Hematopoietic multipotent progenitor cell treated with erythropoietin and hydrocortisone succinate and interleukin-3 and kit ligand, for 6 days (in vitro differentiated cells): ENCODE measurements at regions not wholly inside any gene's neighbourhood (a gene's known extent, or its start where the extent isn't known, plus 50 kb on each side); places are given as distances from the start of the nearest gene placed in this dataset.
A peak's percentile ranks its signal among the peaks of the same experiment; 100 is the strongest.

ENCODE experiments used
- DNase-seq: peaks from one replicate; pipeline ENCODE4 v3.0.0-alpha.2; 2015

DNA sequence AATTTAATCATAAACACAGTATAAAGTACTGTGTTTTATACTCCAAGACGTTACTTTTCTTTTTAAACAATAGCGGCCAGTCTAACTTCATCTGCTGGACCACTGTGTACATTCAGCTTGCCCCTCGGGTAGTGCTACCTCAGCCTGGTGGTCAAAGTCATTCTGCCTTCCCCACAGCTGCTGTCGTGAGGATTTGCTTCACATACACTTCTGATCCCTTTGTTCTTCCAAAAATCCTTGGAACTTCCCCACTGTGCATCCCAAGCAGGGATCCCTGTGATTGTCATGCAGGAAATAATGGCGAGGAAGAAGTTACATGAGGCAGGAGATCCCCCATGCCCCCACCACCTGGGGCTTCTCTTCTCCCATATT, 234.9 kb upstream of the STARD13 start:
- DNase-seq, result no peak

DNA sequence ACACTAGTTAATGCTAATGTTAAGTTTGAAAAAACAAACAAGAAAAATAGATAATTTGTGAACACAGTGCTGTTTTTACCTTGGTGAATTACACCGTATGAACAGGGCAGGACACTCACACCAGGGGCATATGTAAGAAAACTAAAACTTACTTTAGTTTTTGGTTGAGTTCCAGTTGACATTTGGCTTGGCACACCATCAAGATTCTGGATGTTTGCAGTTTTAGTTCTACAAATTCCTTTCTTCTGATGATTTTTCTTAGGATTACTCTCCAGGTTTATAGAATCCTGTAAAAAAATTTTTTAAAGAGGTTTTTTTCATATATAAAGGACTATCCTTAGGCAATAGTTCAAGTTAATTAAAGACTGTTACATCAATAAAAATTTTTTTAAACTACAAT, 238.5 kb upstream of the STARD13 start:
- no peak for DNase-seq

DNA sequence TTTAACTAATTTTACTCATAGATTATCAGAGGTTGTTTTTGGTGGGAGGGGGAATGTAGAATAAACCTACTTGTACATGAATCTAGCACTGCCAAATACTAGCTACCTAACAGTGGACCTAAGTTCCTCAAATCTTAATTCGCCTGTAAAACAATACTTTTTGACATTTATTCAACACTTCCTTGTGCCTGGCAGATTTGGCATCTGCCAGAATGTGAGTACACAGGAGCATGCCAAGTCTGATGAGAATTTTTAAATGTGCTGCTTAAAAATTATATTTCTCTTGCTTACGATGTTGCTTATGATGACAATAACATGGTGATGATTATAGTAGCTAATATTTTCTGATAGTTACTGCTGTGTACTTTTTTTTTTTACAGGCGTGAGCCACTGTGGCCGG, 240.2 kb upstream of the STARD13 start:
- DNase-seq, result no peak

DNA sequence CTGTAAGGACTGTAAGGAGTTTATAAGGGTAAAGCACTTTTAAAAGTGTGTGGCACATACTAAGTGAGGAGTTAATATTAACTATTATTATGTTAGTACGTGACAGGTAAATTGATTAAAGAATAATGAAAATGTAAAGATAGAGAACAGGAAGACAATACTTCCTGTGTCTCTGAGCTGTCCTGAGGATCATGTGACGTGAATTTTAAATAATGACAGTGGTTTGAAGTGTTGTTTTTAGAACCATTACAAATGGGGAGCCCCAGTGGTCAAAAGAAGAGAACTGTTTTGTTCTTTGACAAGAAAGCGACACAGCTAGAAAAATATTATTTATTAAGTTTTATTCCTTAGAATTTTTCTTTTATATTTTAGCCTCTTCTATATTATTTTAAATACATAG, 241.2 kb upstream of the STARD13 start:
- DNase-seq, result no peak

DNA sequence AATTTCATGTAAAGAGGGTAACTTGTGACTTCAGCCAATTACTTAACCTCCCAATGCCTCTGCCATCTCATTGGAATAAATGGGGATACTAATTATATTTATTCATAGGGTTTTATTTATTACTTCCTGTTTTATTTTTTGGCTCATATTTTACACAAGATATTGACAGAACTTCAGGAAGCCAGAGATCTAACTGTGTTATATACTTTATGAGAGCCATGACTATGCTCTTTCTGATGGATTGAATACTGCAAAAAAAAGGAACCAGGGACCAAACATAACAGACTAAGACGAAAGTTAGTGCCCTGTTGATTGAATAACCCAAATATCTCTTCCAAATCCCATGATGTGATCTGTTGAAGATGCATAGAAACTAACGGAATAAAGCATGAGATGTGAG, 243.3 kb upstream of the STARD13 start:
- no peak for DNase-seq

DNA sequence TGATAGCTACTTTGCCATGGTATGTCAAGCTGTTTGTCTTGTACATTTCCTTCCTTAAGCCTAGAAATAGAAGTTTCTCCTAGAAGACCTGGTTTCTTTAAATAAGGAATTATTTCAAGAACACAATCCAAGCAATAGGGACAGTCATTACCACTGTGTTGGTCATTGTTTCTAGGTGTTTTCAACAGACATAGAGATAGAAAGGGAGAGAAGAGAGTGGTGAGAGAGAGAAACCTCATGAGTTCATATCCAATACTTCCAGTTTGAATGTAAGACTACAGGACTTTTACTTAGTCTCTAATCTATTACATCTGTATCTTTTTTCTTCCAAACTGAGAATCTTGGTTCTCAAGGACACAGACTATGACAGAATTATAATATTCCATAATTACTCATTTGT, 245.9 kb upstream of the STARD13 start:
- no peak for DNase-seq

DNA sequence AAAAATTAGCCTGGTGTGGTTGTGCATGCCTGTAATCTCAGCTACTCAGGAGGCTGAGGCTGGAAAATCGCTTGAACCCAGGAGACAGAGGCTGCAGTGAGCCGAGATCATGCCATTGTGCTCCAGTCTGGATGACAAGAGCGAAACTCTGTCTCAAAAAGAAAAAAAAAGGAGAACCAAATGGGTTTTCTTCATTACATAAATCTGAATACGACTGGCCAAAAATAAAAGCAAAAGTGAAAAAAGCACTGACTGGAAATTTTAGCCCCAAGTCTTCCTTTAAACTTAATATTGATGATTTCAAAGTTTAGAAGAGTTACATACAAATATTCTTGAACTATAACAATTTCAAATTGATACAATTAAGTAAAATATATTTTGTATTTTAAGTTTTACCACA, 249.5 kb upstream of the STARD13 start:
- DNase-seq, result no peak

DNA sequence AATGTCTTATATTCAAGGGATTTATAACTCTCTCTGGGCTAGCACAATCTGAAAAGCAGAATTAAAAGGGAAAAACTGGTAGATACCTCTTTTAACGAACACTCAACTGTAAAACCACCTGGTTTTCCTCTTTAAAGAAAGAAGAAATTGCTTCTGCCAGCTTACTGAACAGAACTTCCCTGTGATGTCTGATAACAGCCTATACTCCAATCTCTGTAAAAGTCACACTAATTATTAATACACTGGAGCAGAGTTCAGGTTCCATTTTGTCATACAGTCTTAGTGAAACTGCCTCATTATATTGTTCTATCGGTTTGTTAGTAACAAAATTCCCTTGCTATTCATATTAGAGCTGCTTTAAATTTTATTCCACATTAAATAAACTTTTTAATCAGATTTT, 251.0 kb upstream of the STARD13 start:
- DNase-seq, result no peak

DNA sequence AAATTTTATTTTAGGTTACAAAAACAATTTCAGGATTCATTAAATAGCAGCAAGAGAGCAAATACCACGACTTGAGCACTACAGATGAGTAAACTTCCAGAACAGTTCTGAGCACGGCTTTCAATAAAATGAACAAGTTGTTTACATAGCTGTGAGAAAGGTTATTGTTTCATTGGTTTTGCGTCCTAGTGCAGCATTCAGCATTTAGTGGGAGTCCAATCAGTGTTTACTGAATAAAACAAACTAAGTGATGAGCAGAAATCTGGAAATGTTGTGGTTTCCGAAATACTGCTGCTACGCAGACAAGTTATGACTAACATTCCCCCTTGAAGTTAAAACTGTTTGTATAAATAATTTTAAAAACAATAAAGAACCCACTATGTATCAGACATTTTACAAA, 251.5 kb upstream of the STARD13 start:
- no peak for DNase-seq

DNA sequence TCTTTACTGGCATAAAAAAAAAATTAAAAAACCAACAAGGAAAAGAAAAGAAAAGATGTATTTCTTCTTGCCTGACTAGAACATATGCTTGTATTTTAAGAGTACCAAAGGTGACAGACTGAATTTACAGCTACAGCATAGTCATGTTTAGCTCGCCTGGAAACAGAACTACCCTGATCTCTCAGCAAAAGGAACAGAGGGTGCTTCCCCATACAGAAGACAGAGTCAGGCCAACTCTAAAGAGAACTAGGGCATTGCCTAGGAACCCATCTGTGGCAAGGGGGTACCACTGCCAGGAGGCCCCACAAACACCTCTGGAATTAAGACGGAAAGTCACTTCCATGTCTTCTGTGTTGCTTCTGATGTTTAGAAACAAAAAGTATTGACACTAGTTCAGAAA, 252.1 kb upstream of the STARD13 start:
- DNase-seq, result no peak

DNA sequence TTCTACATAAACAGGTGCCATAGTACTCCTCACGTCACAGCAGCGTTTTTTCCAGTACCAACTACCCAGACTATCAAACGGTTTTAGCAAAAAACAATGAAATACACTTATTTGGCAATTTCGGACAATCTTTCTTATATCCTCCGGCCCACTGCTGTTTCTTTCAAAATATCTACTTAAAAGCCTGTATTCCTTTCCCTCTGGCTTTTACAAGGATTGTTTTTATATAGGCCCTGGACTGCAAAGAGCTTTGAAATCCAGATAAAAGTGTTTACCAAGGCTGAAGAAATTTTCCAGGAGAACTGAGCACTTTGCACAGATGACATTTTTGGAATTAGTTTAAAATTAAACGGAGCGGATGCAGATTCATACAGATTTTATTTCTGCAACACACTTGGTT, 255.9 kb upstream of the STARD13 start:
- DNase-seq, result no peak

DNA sequence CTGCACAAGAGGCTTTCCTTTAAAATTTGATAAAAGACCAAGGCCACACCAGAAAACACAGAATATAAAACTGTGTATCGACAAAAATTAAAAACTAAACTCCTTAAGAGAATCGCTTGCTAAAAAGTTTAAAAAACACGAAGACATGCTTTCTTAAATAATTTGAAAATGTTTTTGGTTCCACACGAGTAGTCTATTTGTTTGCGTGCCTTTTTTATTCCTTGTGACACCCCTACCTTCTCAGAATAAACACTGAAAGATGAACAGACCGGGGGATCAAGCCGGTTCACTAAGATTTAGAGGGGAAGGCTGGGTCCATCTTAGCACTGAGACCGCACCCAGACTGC, 256.4 kb upstream of the STARD13 start:
- no peak for DNase-seq

DNA sequence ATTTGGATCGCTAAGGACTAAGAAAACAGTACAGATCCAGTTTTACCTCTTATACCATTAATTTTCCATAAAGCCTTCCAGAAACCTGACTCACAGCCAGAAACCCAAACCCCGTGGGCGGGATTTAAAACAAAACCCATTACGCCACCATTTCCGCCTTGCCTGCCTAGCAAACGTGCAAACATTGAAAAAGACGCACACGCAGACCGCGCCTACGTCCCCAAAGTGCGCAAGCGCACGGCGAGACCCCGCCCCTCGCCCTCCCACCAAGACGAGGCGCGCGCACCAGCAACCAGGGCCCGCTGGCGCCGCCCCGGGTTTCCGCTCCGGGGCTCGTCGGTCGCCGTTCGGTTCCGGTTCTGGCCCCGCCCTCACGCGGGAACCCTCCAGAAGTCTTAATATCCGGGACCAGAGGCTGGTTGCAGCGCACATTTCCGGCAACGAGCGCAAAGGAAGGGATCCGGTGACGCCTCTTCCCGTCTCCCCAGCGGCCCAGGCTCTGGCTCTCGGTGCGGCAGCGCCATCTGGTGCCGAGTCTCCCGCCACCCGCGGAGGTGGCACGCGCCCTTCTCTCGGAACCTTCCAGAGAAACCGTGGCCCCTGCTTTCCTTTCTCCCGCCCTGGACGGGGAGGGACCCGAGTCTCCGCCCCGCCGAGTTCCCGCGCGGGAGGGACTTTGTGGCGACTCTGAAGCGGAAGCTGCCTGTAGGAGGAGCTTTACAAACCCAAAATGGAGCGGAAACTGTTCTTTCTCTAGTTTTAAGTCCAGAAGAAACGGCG, 256.9 kb upstream of the STARD13 start:
- DNase-seq, result peak; percentile 98

DNA sequence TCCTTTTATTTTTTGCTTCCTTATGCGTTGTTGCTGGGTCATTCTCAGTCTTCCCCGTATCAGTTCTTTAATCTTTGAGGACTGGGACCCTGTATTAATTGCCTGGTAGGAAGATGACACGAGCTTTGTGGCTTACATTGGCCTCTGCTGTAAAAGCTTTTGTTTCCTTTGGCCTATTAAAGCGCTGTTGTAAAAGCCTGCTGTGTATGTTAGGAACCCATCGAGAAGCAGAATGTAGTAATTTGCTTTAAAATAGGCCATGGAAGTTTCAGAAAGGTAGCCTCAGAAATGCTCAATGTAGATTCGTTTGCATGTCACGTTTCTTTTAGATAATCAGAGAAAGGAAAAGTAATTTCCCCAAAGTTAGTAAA, 257.5 kb upstream of the STARD13 start:
- DNase-seq, result no peak

DNA sequence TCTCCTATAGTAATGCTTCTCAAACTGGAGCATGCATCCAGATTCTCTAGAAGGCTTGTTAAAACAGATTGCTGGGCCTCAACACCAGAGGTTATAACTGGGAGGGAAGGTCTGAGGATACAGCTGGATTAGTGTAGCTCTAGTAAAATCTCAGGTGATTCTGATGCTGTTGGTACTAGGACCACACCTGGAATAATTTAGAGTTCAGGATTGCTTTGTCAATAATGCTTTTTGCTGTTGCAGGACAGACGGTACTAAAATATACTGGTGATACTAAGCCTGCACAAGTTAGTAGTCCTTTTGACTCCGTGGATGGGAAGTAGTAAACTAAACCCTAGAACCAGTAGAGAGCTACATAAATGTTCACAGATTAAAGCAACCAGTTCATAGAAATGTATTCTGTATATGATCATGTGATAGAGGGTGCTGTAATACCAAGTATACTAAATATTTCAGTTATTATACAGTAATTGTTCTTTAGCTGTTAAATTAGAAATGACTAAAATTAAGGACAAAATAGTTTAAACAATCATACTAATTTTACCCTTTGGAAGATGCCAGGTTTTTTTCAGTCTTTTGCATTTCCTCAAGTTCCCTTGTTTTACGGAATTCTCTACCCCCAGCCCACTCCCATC, 258.2 kb upstream of the STARD13 start:
- DNase-seq, result peak; percentile 24

DNA sequence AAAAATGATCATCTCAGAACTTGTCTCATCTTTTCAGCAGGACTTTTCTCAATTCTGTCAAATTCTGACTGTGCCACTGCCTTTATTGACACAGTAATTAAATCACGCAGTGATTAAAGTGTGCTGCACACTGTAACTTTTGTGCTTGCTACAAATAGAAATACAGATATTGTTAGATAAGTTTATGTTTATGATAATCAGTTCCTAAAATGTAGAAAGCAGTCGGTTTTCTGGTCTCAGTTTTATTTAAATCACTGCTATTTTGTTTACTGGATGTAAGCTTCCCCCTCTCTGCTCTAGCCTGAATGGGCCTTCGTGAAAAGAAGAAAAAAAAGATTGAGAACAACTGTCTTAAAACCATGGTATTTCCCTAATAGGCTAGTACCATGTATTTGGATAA, 258.8 kb upstream of the STARD13 start:
- DNase-seq, result no peak

DNA sequence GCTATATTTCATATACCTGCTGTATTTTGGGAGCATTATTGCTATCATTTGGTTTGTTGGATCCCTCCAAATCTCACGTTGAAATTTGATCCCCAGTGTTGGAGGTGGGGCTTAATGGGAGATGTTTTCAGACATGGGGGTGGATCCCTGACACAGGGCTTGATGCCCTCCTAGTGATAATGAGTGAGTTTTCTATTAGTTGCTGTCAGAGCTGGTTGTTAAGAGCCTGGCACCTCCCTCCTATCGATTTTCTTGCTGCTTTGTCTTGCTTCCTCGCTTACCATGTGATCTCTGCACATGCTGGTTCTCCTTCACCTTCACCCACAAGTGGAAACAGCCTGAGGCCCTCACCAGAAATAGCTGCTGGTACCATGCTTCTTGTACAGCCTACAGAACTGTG, 259.9 kb upstream of the STARD13 start:
- no peak for DNase-seq

DNA sequence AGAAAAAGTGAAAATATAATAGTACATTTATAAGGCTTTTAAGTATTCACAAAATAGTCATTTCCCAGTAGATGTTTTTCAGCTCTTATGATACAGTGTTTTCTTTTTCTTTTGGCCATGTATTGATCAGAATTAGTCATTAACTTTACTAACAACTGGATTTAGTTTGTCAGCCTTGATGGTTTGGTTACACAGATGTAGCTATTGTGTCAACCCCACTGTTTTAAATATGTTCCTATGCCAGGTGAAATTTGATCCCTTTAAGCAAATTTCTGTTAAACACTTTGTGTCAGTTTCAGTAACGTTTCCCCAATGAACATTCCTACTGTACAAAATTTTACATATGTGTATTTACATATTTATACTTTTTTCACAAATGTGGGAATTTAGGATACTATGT, 261.5 kb upstream of the STARD13 start:
- DNase-seq, result no peak

DNA sequence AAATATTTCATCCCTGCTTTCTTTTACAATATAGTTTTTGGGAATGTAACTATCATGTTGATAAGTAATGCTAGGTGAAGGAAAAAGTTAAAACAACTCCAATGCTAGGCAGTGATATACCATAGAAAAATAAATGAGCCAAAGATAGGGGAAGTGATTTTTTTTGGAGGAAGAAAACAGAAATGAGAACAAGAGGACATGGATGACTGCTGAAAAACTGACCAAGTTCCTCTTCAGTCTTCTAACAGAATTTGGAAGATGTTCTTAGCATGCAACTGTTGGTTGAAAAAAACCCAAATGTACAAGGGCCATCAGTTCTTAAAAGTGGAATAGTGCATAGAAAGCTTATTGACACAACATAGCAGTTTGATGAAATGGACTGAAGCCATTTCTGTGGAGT, 262.5 kb upstream of the STARD13 start:
- DNase-seq, result peak; percentile 18

DNA sequence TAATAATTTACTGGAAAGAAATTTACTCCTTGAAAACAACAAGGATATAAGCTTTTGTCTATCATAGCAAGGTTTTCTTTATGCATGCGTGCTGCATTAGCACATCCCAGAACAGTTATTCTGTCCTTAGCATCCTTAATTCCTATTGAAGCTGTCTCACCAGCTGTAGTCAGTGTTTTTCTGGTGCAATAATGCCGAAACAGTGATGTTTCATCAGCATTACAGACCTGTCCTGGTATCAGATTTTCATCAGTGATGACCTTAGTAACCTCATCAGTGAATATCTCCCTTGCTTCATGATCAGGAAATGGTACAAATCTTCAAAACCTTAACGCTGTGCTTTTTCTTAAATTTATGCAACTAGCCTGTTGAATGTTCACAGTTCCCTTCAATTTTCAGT, 264.7 kb upstream of the STARD13 start:
- DNase-seq, result no peak

DNA sequence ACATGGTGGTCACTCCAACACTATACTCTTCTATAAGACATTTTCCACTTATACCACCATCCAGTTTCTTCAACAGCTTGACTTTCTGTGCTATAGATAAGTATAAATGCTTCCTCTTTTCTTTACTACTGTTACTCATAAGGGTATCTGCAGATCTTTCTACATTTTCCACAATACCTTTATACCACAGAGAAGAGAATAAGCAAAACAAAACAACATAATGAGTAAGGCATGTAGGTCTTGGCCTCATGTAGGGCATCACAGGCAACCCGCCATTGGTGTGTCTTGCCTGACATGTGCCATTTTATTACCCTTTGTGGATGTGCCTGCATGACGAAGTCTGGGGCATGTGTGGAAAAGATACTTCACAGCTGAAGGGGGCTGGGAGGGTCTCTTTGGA, 265.3 kb upstream of the STARD13 start:
- DNase-seq, result no peak

DNA sequence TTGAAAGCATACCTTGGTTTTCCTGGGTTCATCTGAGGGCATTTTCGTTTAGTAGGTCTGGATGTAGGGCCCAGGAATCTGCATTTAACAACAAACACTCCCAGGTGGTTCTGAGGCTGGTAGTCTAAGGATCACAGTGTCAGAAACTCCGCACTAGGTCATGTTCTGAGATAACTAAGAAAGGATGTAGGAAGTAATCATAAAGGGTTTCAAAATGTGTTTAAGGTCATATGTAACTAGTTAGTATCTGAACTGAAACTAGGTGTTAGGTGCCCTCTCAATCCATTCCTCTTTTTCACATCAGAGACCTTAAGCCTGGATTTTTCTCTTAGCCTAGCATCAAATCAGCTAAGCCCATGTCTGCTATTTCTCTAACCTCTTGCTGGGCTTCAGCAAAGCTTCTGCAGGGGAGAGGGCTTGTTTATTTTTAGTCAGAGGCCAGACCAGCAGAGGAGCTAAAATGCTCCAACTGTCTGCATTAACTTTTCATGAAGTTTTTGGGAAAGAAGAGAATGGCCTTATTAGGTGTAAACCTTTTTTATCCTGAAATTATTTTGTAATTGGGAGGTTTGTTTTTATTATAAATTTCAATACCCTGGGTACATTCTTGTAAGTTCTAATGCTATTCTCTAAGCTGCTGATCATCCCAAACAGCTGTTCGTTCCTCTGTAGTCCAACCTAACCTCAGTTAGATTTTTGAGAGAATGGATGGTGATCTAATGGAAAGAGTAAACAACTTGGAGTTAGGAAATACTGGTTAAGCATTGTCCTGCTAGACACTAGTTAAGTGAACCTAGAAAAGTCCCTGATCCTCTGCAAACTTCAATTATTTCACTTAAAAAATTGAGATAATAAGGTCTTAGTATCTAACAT, 262.8 kb upstream of the RFC3 start:
- DNase-seq, result no peak

DNA sequence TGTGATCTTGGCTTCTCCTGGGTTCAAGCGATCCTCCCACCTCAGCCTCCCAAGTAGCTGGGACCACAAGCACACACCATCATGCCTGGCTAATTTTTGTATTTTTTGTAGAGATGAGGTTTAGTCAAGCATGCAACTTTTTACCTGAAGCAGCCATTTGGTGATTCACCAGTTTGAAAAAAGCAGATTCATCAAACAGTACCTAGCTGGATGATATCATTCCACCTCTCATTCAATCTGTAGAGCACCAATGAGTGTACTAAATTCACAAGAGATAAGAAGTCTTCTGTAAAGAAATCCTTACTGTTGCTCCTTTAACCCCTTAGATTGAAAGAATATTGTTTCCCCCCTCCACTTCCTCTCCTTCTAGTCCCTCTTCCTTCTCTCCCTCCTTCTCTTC, 261.1 kb upstream of the RFC3 start:
- DNase-seq, result no peak

DNA sequence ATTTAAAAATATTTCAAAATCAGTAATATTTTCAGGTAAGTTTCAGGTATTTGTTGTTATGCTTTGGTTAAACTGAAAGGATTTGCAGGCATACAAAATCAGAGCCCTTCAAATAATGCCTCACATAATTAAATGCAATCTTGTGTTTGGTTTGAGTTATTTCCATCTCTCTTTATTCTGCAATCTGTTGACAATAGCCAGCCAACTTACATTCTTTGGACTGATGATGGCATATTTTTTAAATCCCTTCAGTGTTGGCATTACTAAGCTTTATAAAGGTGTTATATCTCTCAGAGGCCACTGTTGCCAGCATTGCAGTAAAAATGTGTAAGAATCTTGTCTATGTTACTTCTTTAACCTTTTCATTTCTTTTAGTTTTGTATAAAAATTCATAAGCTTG, 257.2 kb upstream of the RFC3 start:
- no peak for DNase-seq
